ENCODE measurements at regions not wholly inside any gene's neighbourhood (a gene's known extent, or its start where the extent isn't known, plus 50 kb on each side); places are given as distances from the start of the nearest gene placed in this dataset.

DNA sequence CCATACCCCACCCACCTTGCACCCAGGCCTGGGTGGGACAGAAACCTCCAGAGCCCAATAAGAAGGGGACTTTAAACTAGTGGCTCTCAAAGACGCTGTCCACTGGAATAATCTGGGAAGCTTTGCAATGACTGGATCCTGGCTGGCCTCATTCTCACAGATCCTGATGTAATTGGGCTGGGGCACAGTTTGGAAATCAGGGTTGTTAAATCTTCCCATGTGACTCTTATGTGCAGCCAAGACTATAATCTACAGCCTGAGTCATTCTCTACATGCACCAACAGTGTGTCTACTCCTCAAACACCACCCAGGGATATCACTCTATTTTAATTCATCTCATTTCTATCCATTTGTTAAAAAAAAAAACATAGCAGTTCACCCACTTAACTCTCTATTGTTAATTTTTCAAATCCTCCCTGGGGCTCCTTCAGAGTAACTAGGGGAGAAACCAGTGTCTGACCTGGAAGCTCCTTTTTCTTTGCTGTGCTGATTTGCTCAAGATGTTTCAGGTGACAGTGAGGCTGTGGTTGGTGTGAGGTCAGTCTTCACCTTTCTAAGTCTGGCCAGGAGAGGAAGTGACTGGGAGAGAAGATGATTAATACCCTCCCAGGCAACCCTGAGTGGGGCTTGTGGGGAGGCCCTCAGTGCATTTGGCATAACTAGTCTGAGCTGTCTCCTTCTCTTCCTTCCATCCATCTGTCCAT lies 211.6 kb upstream of the SFSWAP start:
- POLR2A ChIA-PET, result interaction anchor here (0.6 to 0.7 kb wide), 2 partner anchors 38 to 425 kb away, joined by 3 to 4 read pairs; no protein-coding TSS in a partner anchor
- in situ Hi-C loops (cut with MboI) (no loop called here), intact Hi-C loops (cut with micrococcal nuclease) (no loop called here)
- CTCF ChIA-PET (ENCODE audit: low intra/inter-chr PET ratio), result no interaction called here
- WGBS (ENCODE audit: insufficient coverage, low coverage, missing lambda C conversion rate), result 0% methylated on average over 1 of the region's 1 CpG
- Histone ChIP-seq H3K27me3 (ENCODE audit: control insufficient read depth in 2 of 2, insufficient read depth in 2 of 2, low read length in 2 of 2) (peaks cover 8 to 25% of the 10 kb centered on the region in 2 experiments; a peak in 4 of 5 replicates), H2AFZ (ENCODE audit: low read depth, low read length) (no peak overlapping the region), H3K4me3 (no peak overlapping the region), H3K27ac (ENCODE audit: extremely low read depth, low read depth, low read length) (no peak overlapping the region), H4K20me1 (replicated peaks; ENCODE audit: control insufficient read depth, insufficient read depth, low read length) (0 out of 2 replicates have a peak, but pooled peaks cover 3% of the 10 kb centered on the region), H3K4me2 (ENCODE audit: insufficient read depth, low read length) (no peak overlapping the region), H3K9me1 (ENCODE audit: control insufficient read depth, insufficient read depth, low read length) (peaks cover 3% of the 10 kb centered on the region), H3K9me3 (replicated peaks; ENCODE audit: control insufficient read depth, insufficient read depth, low read depth, low read length) (no peaks in the 10 kb centered on the region), H3K79me2 (ENCODE audit: control insufficient read depth, insufficient read depth, low read length) (no peaks in the 10 kb centered on the region), H3K4me1 (replicated peaks in 1 of 2; ENCODE audit: control insufficient read depth in 2 of 2, insufficient read depth in 2 of 2, low read length in 2 of 2) (peaks cover 0 to 1% of the 10 kb centered on the region in 2 experiments; a peak in 1 of 5 replicates), H3K9ac (ENCODE audit: insufficient read depth in 1 of 2, low read depth in 2 of 2, low read length in 2 of 2) (no peak overlapping the region), H3K36me3 (ENCODE audit: control insufficient read depth, insufficient read depth, low read length) (no peaks in the 10 kb centered on the region)
- DNase-seq (ENCODE audit: extremely low read depth in 1 of 4, low spot score in 3 of 4) (no peak), FAIRE-seq (no peak), ATAC-seq (no peak)
- no TSS peak for BruUV-seq (replicated peaks)
- TF ChIP-seq NR3C1 (CRISPR knock-in tag; IDR thresholded peaks at IDR 0.05), result no peak
- no peak for TF ChIP-seq ZNF76 (CRISPR knock-in tag; IDR thresholded peaks at IDR 0.05; ENCODE audit: borderline replicate concordance)
- TF ChIP-seq CREM (IDR thresholded peaks at IDR 0.05; ENCODE audit: low read depth), result no peak
- no peak for TF ChIP-seq CTBP1 (IDR thresholded peaks at IDR 0.05; ENCODE audit: borderline replicate concordance)
- no peak for TF ChIP-seq E2F4 (CRISPR knock-in tag; IDR thresholded peaks at IDR 0.05; ENCODE audit: low read depth)
- TF ChIP-seq LARP7 (IDR thresholded peaks at IDR 0.05), result no peak
- TF ChIP-seq CBX5 (IDR thresholded peaks at IDR 0.05; ENCODE audit: borderline replicate concordance, low read depth), result no peak
- TF ChIP-seq, protein P1, sequence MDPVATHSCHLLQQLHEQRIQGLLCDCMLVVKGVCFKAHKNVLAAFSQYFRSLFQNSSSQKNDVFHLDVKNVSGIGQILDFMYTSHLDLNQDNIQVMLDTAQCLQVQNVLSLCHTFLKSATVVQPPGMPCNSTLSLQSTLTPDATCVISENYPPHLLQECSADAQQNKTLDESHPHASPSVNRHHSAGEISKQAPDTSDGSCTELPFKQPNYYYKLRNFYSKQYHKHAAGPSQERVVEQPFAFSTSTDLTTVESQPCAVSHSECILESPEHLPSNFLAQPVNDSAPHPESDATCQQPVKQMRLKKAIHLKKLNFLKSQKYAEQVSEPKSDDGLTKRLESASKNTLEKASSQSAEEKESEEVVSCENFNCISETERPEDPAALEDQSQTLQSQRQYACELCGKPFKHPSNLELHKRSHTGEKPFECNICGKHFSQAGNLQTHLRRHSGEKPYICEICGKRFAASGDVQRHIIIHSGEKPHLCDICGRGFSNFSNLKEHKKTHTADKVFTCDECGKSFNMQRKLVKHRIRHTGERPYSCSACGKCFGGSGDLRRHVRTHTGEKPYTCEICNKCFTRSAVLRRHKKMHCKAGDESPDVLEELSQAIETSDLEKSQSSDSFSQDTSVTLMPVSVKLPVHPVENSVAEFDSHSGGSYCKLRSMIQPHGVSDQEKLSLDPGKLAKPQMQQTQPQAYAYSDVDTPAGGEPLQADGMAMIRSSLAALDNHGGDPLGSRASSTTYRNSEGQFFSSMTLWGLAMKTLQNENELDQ (CRISPR knock-in tag; IDR thresholded peaks at IDR 0.05; ENCODE audit: borderline replicate concordance), result no peak
- TF ChIP-seq FOXJ2 (tag; IDR thresholded peaks at IDR 0.05), result no peak
- TF ChIP-seq FOXP4 (CRISPR knock-in tag; IDR thresholded peaks at IDR 0.05; ENCODE audit: borderline replicate concordance), result no peak
- no peak for TF ChIP-seq ARID3A (IDR thresholded peaks at IDR 0.05; ENCODE audit: borderline replicate concordance, low read depth, low read length)
- no peak for TF ChIP-seq ZBTB8A (IDR thresholded peaks at IDR 0.05; ENCODE audit: partially characterized antibody)
